ENCODE measurements at regions not wholly inside any gene's neighbourhood (a gene's known extent, or its start where the extent isn't known, plus 50 kb on each side); places are given as distances from the start of the nearest gene placed in this dataset.

- no peak overlapping the region for H3K4me2 ChIP-seq (ENCODE audit: low read depth, low read length)
- H3K4me3 ChIP-seq (ENCODE audit: low read length) = no peak overlapping the region
- H3K27me3 ChIP-seq (replicated peaks; ENCODE audit: insufficient read depth, low read length) = no peaks in the 10 kb centered on the region
- H3K9me3 ChIP-seq (replicated peaks; ENCODE audit: insufficient read depth, low read length) = no peaks in the 10 kb centered on the region
- no peak for DNase-seq
- H3K4me1 ChIP-seq (ENCODE audit: low read length) = peaks cover 41% of the 10 kb centered on the region
- H3K27ac ChIP-seq (ENCODE audit: low read length) = no peak overlapping the region
- TF ChIP-seq CTCF (IDR thresholded peaks at IDR 0.05; ENCODE audit: low read length) (no peak), EZH2 (optimal IDR thresholded peaks at IDR 0.05; ENCODE audit: low read depth, low read length) (no peak), EZH2phosphoT487 (IDR thresholded peaks at IDR 0.05; ENCODE audit: low read length) (no peak)
- H3K79me2 ChIP-seq (ENCODE audit: low read length) = no peaks in the 10 kb centered on the region
- H3K36me3 ChIP-seq (replicated peaks; ENCODE audit: insufficient read depth, low read length) = no peaks in the 10 kb centered on the region
- H3F3A ChIP-seq (ENCODE audit: insufficient read depth, low read length) = peaks cover 16% of the 10 kb centered on the region; the same call in 1 of the 2 replicates
- no peaks in the 10 kb centered on the region for H3K9me2 ChIP-seq (replicated peaks; ENCODE audit: insufficient read depth, low read length)
- no peak overlapping the region for H2AFZ ChIP-seq (ENCODE audit: low read length)
- H4K20me1 ChIP-seq (ENCODE audit: insufficient read depth, low read length) = no peaks in the 10 kb centered on the region
- no peak overlapping the region for H3K9ac ChIP-seq (ENCODE audit: low read length)
These were observed 261.8 kb upstream of the CLINT1 start for GRCh38 chr5:158120760-158121159.

- Histone ChIP-seq H3K9ac (ENCODE audit: low read length) (no peak overlapping the region), H3K27ac (ENCODE audit: low read length) (no peak overlapping the region), H3K4me1 (ENCODE audit: low read length) (peaks cover 37% of the 10 kb centered on the region), H3K36me3 (replicated peaks; ENCODE audit: insufficient read depth, low read length) (no peaks in the 10 kb centered on the region), H3K9me3 (replicated peaks; ENCODE audit: insufficient read depth, low read length) (no peaks in the 10 kb centered on the region), H3K27me3 (replicated peaks; ENCODE audit: insufficient read depth, low read length) (no peaks in the 10 kb centered on the region), H3K79me2 (ENCODE audit: low read length) (no peaks in the 10 kb centered on the region), H4K20me1 (ENCODE audit: insufficient read depth, low read length) (no peaks in the 10 kb centered on the region), H3F3A (ENCODE audit: insufficient read depth, low read length) (peaks cover 16% of the 10 kb centered on the region; the same call in 1 of the 2 replicates), H2AFZ (ENCODE audit: low read length) (no peak overlapping the region), H3K9me2 (replicated peaks; ENCODE audit: insufficient read depth, low read length) (no peaks in the 10 kb centered on the region), H3K4me2 (ENCODE audit: low read depth, low read length) (no peak overlapping the region), H3K4me3 (ENCODE audit: low read length) (no peak overlapping the region)
- no peak for DNase-seq
- TF ChIP-seq CTCF (IDR thresholded peaks at IDR 0.05; ENCODE audit: low read length) (no peak), EZH2 (optimal IDR thresholded peaks at IDR 0.05; ENCODE audit: low read depth, low read length) (no peak), EZH2phosphoT487 (IDR thresholded peaks at IDR 0.05; ENCODE audit: low read length) (no peak)
These were observed 261.2 kb upstream of the CLINT1 start for GRCh38 chr5:158119961-158120723.

- Histone ChIP-seq H3K4me2 (ENCODE audit: low read depth, low read length) (no peak overlapping the region), H3K27me3 (replicated peaks; ENCODE audit: insufficient read depth, low read length) (no peaks in the 10 kb centered on the region), H4K20me1 (ENCODE audit: insufficient read depth, low read length) (no peaks in the 10 kb centered on the region), H3K4me1 (ENCODE audit: low read length) (peaks cover 13% of the 10 kb centered on the region), H3K27ac (ENCODE audit: low read length) (no peak overlapping the region), H3K4me3 (ENCODE audit: low read length) (no peak overlapping the region), H2AFZ (ENCODE audit: low read length) (no peak overlapping the region), H3K9ac (ENCODE audit: low read length) (no peak overlapping the region), H3K79me2 (ENCODE audit: low read length) (no peaks in the 10 kb centered on the region), H3K36me3 (replicated peaks; ENCODE audit: insufficient read depth, low read length) (no peaks in the 10 kb centered on the region), H3F3A (ENCODE audit: insufficient read depth, low read length) (no peaks in the 10 kb centered on the region), H3K9me3 (replicated peaks; ENCODE audit: insufficient read depth, low read length) (no peaks in the 10 kb centered on the region), H3K9me2 (replicated peaks; ENCODE audit: insufficient read depth, low read length) (no peaks in the 10 kb centered on the region)
- TF ChIP-seq CTCF (IDR thresholded peaks at IDR 0.05; ENCODE audit: low read length) (no peak), EZH2 (optimal IDR thresholded peaks at IDR 0.05; ENCODE audit: low read depth, low read length) (no peak), EZH2phosphoT487 (IDR thresholded peaks at IDR 0.05; ENCODE audit: low read length) (no peak)
- DNase-seq = no peak
These were observed 258.7 kb upstream of the CLINT1 start for GRCh38 chr5:158117467-158118160.

Measured in MM.1S (cell line).